GM12878 (cell line): ENCODE measurements at regions not wholly inside any gene's neighbourhood (a gene's known extent, or its start where the extent isn't known, plus 50 kb on each side); places are given as distances from the start of the nearest gene placed in this dataset.

Experiments
- ATAC-seq: fragments of 200-7000 bp; cut with Tn5 transposase; 3 replicates; pipeline ENCODE4 v1.9.1; 2020; ENCODE audit warnings: mild to moderate bottlenecking, moderate library complexity
- BruUV-seq: library from RNA; stranded (reverse); fragments of 400-500 nt; replicated peaks from 2 replicates; lab custom pipeline; 2021; lab: Mats Ljungman, UMichigan
- CTCF ChIA-PET: fragments of 300-600 bp; sonication (Branson Sonifier 250); formaldehyde crosslinking; extraction: SDS; loops from one replicate; lab custom pipeline; 2021; ENCODE audit warnings: inconsistent platforms; lab: Yijun Ruan, JAX
- POLR2A ChIA-PET: fragments of 350-600 bp; formaldehyde crosslinking; extraction: SDS; loops from one replicate; lab custom pipeline; 2021; ENCODE audit warnings: inconsistent platforms; lab: Charles Lee
- RAD21 ChIA-PET: fragments of 300-600 bp; sonication (Branson Sonifier 250); formaldehyde crosslinking; loops from one replicate; lab custom pipeline; 2023; ENCODE audit warnings: antibody characterized with exemption; ENCODE audit not compliant: unreplicated experiment; lab: Charles Lee
- SMC1A ChIA-PET: fragments of 300-600 bp; sonication (Branson Sonifier 250); formaldehyde crosslinking; loops from one replicate; lab custom pipeline; 2023; ENCODE audit not compliant: unreplicated experiment, uncharacterized antibody; lab: Charles Lee
- DNase-seq: peaks from one replicate; pipeline ENCODE4 v3.0.0-alpha.2; 2011; ENCODE audit warnings: low read depth, low spot score
- FAIRE-seq: peaks from 3 replicates; lab custom pipeline; 2011; peaks lifted over from hg19 to GRCh38; lab: Jason Lieb, UNC
- H2AFZ ChIP-seq: 2 replicates; pipeline ENCODE4 v1.6.0; 2011; ENCODE audit warnings: low read depth, low read length, control low read depth; ENCODE audit not compliant: control insufficient read depth
- H3K27ac ChIP-seq: 2 replicates; pipeline ENCODE4 v1.5.1; 2011; ENCODE audit warnings: control low read depth; ENCODE audit not compliant: control insufficient read depth, insufficient read depth
- H3K27me3 ChIP-seq, 2 experiments: replicated peaks in 1 of 2; 2 replicates each; pipeline versions ENCODE4 v1.6.0 to v1.6.1; 2011; ENCODE audit warnings: low read length in 1 of 2; ENCODE audit not compliant: control insufficient read depth in 2 of 2, insufficient read depth in 2 of 2
- H3K36me3 ChIP-seq, 2 experiments: 2 replicates each; pipeline ENCODE4 v1.5.1; 2011; ENCODE audit warnings: low read length in 1 of 2; ENCODE audit not compliant: control insufficient read depth in 2 of 2, insufficient read depth in 2 of 2
- H3K4me1 ChIP-seq: 2 replicates; pipeline ENCODE4 v1.6.1; 2011; ENCODE audit warnings: mild to moderate bottlenecking, low read length, moderate library complexity, mixed read lengths; ENCODE audit not compliant: control insufficient read depth, insufficient read depth
- H3K4me2 ChIP-seq: 2 replicates; pipeline ENCODE4 v1.6.0; 2011; ENCODE audit warnings: control low read depth; ENCODE audit not compliant: control insufficient read depth, insufficient read depth
- H3K4me3 ChIP-seq: fragments of 200-600 bp; sonication (generic); 2 replicates; pipeline ENCODE4 v1.5.1; 2016
- H3K79me2 ChIP-seq: 2 replicates; pipeline ENCODE4 v1.6.0; 2011; ENCODE audit warnings: low read length; ENCODE audit not compliant: control insufficient read depth, insufficient read depth
- H3K9ac ChIP-seq: 2 replicates; pipeline ENCODE4 v1.8.0; 2011; ENCODE audit warnings: low read length, control low read depth, mixed read lengths; ENCODE audit not compliant: control insufficient read depth, insufficient read depth
- H3K9me3 ChIP-seq: replicated peaks from 3 replicates; pipeline ENCODE4 v1.5.1; 2011; ENCODE audit warnings: mild to moderate bottlenecking, low read length; ENCODE audit not compliant: control insufficient read depth, insufficient read depth
- H4K20me1 ChIP-seq: 2 replicates; pipeline ENCODE4 v1.6.0; 2011; ENCODE audit not compliant: control insufficient read depth, insufficient read depth
- WGBS: methylation state at CpG from one replicate; pipeline ENCODE4 v1.1.6; 2016; ENCODE audit warnings: low lambda C conversion rate; ENCODE audit not compliant: insufficient replicate concordance, insufficient coverage; ENCODE audit errors: missing lambda C conversion rate; 5-methylcytosine and 5-hydroxymethylcytosine counted together
- in situ Hi-C: fragments of 300-500 bp; cut with MboI; formaldehyde crosslinking; loops from 9 replicates; pipeline ENCODE4 v1.14.3; 2018; ENCODE audit warnings: mixed read lengths
- intact Hi-C: fragments of 100-400 bp; cut with micrococcal nuclease; formaldehyde crosslinking; loops from one replicate; pipeline ENCODE4 v1.14.2; 2022; ENCODE audit not compliant: unreplicated experiment
- TF ChIP-seq, protein P1 (sequence below): fragments of 450-650 bp; IDR thresholded peaks from 2 replicates; pipeline ENCODE4 v1.6.1; 2017; ENCODE audit warnings: mild to moderate bottlenecking, moderate library complexity
- TF ChIP-seq, protein P2 (sequence below): fragments of 450-650 bp; IDR thresholded peaks from 2 replicates; pipeline ENCODE4 v1.6.1; 2017; ENCODE audit warnings: mild to moderate bottlenecking

DNA sequence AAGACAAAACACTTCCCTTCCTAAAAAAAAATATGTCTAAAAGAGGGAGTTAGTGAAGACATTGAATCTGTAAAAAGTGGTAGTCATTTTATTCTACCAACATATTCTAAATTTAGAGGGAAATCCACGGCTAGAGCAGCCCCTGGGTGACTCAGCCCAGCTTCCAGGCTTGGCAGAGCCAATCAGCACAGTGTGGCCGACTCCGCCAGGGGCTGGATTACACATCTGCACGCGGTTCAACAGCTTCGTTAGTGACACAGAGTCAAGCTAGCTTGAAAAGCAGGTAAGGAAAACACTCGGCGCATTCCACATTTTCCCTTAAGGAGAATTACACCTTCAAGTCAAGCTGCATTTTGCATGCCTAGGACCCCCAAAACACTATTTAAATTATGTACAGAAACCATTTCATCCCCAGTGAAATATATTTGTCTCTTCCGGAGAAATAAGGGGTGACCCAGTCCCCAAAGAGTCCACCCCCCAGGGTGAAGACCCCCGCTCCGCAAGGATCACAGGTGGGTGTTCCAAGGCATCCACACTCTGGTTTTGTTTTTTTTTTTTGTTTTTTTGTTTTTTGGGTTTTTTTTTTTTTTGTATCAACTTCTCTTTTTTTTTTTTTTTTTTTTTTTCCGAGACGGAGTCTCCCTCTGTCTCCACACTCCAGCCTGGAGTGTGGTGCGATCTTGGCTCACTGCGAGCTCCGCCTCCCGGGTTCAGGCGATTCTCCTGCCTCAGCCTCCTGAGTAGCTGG, 58.4 kb upstream of the ARID1B start:
- ChIA-PET SMC1A (interaction anchor here (2.9 to 16.6 kb wide), 7 partner anchors 19 to 82 kb away, joined by 26 to 266 read pairs (median 52); no protein-coding TSS in a partner anchor), RAD21 (interaction anchor here (0.7 to 5.6 kb wide), 8 partner anchors 21 to 83 kb away, joined by 3 to 136 read pairs (median 18); partner anchors contain the start of gene ARID1B), POLR2A (interaction anchor here (0.6 to 3.2 kb wide), 4 partner anchors 18 to 224 kb away, joined by 3 to 33 read pairs (median 19); no protein-coding TSS in a partner anchor), CTCF (interaction anchor here (0.8 to 2.5 kb wide), 4 partner anchors 10 to 82 kb away, joined by 3 to 15 read pairs (median 4); no protein-coding TSS in a partner anchor)
- intact Hi-C loops (no loop called here), in situ Hi-C loops (no loop called here)
- Histone ChIP-seq H3K27me3 (no peaks in the 10 kb centered on the region), H2AFZ (no peak overlapping the region), H3K36me3 (no peaks in the 10 kb centered on the region), H3K4me1 (peaks cover 35% of the 10 kb centered on the region), H3K4me3 (peak overlapping the region; percentile 58; the same call in 1 of the 2 replicates), H3K27ac (peak overlapping the region; percentile 96), H3K9me3 (peaks cover 1% of the 10 kb centered on the region; the same call in 1 of the 3 replicates), H3K9ac (peak overlapping the region; percentile 85), H4K20me1 (no peaks in the 10 kb centered on the region), H3K79me2 (no peaks in the 10 kb centered on the region; the same call in none of the 2 replicates), H3K4me2 (peak overlapping the region; percentile 67)
- ATAC-seq (no peak), FAIRE-seq (no peak), DNase-seq (no peak)
- 87% methylated on average over 15 of the region's 18 CpGs for WGBS
- TF ChIP-seq, protein P1, sequence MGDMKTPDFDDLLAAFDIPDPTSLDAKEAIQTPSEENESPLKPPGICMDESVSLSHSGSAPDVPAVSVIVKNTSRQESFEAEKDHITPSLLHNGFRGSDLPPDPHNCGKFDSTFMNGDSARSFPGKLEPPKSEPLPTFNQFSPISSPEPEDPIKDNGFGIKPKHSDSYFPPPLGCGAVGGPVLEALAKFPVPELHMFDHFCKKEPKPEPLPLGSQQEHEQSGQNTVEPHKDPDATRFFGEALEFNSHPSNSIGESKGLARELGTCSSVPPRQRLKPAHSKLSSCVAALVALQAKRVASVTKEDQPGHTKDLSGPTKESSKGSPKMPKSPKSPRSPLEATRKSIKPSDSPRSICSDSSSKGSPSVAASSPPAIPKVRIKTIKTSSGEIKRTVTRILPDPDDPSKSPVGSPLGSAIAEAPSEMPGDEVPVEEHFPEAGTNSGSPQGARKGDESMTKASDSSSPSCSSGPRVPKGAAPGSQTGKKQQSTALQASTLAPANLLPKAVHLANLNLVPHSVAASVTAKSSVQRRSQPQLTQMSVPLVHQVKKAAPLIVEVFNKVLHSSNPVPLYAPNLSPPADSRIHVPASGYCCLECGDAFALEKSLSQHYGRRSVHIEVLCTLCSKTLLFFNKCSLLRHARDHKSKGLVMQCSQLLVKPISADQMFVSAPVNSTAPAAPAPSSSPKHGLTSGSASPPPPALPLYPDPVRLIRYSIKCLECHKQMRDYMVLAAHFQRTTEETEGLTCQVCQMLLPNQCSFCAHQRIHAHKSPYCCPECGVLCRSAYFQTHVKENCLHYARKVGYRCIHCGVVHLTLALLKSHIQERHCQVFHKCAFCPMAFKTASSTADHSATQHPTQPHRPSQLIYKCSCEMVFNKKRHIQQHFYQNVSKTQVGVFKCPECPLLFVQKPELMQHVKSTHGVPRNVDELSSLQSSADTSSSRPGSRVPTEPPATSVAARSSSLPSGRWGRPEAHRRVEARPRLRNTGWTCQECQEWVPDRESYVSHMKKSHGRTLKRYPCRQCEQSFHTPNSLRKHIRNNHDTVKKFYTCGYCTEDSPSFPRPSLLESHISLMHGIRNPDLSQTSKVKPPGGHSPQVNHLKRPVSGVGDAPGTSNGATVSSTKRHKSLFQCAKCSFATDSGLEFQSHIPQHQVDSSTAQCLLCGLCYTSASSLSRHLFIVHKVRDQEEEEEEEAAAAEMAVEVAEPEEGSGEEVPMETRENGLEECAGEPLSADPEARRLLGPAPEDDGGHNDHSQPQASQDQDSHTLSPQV: no peak
- TF ChIP-seq, protein P2, sequence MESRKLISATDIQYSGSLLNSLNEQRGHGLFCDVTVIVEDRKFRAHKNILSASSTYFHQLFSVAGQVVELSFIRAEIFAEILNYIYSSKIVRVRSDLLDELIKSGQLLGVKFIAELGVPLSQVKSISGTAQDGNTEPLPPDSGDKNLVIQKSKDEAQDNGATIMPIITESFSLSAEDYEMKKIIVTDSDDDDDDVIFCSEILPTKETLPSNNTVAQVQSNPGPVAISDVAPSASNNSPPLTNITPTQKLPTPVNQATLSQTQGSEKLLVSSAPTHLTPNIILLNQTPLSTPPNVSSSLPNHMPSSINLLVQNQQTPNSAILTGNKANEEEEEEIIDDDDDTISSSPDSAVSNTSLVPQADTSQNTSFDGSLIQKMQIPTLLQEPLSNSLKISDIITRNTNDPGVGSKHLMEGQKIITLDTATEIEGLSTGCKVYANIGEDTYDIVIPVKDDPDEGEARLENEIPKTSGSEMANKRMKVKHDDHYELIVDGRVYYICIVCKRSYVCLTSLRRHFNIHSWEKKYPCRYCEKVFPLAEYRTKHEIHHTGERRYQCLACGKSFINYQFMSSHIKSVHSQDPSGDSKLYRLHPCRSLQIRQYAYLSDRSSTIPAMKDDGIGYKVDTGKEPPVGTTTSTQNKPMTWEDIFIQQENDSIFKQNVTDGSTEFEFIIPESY: peak; percentile 74; the same call in 1 of the 2 replicates
- no TSS peak for BruUV-seq
